Keratinocyte (primary cell): ENCODE measurements at regions not wholly inside any gene's neighbourhood (a gene's known extent, or its start where the extent isn't known, plus 50 kb on each side); places are given as distances from the start of the nearest gene placed in this dataset.

Experiments
- CTCF ChIP-seq, 3 experiments: IDR thresholded peaks in 1 of 3; conservative IDR thresholded peaks in 1 of 3; optimal IDR thresholded peaks in 1 of 3; 2 replicates in 2 of 3; 3 replicates in 1 of 3; pipeline versions ENCODE3 to v1.5.1; 2011; ENCODE audit warnings: low read length in 3 of 3, mild to moderate bottlenecking in 3 of 3, moderate library complexity in 2 of 3, control low read depth in 1 of 3, inconsistent platforms in 1 of 3; ENCODE audit not compliant: insufficient read depth in 2 of 3; ENCODE audit errors: extremely low read depth in 1 of 3
- EZH2 ChIP-seq: IDR thresholded peaks from one replicate; pipeline ENCODE4 v1.6.1; 2012; ENCODE audit warnings: inconsistent platforms, mild to moderate bottlenecking, low read length, moderate library complexity

DNA sequence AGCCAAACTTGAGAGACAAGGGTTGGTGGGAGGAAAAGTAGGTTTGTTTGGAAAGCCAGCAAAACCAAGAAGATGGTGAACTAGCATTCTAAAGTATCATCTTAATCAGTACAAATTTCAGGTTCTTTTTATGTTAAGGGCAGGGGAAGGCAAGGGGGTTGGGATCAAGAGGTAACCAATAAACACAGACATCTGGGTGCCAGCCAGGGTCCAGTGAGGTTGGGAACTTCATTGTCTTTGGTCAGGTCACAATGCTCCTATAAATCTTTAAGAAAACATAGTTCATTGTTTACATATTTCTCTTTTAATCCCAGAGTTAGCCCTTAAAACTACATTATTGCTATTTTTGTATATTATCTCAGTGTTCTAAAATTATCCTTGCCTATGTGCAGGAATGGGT is 126.2 kb upstream of the NR5A2 start:
- no peak for TF ChIP-seq EZH2
- no peak for TF ChIP-seq CTCF (optimal IDR thresholded peaks at IDR 0.05 in 1 of 3, IDR thresholded peaks at IDR 0.05 in 1 of 3, conservative IDR thresholded peaks at IDR 0.05 in 1 of 3; ENCODE audit: extremely low read depth in 1 of 3, insufficient read depth in 2 of 3, low read length in 3 of 3)
